ENCODE measurements at regions not wholly inside any gene's neighbourhood (a gene's known extent, or its start where the extent isn't known, plus 50 kb on each side); places are given as distances from the start of the nearest gene placed in this dataset.

DNA sequence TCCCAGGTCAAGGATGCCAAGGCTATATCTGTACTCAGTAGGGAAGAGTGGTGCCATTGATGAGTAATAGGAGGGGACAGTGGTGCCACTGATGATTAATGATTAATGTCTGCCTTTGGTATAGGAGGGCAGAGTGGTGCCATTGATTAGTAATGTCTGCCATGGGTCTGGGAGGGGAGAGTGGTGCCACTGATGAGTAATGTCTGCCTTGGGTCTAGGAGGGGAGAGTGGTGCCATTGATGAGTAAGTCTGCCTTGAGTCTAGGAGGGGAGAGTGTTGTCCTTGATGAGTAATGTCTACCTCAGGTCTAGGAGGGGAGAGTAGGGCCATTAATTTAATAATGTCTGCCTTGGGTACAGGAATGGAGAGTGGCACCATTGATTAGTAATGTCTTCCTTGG lies 507.8 kb upstream of the EEF2KMT start:
- TF ChIP-seq POLR2AphosphoS5 (IDR thresholded peaks at IDR 0.05; ENCODE audit: low read depth, low read length) (no peak), TAF1 (IDR thresholded peaks at IDR 0.05; ENCODE audit: borderline replicate concordance, low read depth, low read length) (no peak)

All from GM12892 (cell line).